ENCODE measurements at regions not wholly inside any gene's neighbourhood (a gene's known extent, or its start where the extent isn't known, plus 50 kb on each side); places are given as distances from the start of the nearest gene placed in this dataset.

DNA sequence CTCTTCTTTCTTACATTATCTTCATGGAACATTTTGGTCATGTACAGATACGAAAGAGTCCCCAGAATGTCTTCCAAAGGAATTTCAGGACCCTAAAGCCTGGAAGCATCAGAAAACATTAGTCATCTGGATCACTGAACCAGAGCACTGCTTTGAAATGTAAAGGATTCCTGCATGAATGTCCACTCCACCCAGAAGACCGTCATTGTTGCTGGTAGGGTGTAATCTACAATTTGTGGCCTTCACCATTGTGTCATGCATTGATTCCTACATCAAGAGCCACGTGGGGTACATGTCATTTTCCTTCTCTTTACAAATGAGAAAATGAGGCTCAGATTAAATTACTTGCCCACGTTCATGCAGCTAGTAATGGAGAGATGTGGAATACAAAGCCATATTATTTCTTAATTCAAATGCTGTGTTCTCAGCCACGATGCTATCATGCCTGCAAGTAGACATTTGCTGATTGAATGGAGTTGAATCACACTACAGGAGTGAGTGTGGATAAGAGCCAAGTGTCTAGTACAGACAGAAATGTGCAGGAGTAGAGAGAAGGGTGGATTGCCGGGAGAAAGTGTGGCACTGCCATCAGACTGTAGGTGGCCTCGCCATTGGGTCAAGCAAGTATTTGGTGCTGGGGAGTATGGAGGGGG lies 231.2 kb downstream of the C12orf75 start:
- no peak overlapping the region for H3K4me3 ChIP-seq (ENCODE audit: low read depth, low read length)
- no peak for TF ChIP-seq CTCF (IDR thresholded peaks at IDR 0.05; ENCODE audit: insufficient read depth, low read length, poor library complexity, severe bottlenecking)

DNA sequence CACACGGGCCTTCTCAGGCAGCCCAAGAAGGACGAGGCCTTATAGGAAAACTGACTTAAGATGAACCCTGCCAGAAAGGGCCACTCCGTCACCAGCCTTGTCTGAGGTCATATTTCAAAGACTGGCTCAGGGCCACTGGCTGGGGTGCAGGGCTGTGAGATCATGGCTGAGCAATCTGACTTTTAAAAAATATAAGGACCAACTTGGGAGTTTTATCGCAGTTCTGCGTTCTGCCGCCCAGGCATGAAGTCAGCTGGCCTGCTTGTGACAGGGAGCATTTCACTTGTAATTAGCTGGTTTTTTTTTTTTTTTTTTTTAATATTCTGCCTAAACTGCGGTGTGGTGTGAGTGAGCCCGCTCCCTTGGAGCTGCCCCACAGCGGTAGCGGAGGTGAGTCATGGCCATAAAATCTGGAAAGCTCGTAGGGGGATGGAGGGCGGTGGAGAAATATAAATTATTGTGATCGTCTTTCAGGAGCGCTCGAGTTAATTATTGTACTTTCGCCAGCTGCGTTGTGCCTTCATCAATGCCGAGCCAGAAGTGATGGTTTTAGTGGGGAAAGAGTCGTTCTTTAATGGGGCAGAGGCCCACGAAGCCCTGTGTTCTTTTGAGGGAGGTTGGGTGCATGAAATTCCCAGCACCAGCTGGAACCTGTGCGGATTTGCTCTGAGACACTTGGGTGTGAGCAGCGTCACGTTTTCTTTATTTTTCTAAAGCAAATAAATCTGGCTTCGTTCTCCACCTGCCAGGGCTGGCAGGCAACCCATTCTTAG lies 231.9 kb downstream of the C12orf75 start:
- peak; percentile 25 for TF ChIP-seq CTCF (IDR thresholded peaks at IDR 0.05; ENCODE audit: insufficient read depth, low read length, poor library complexity, severe bottlenecking)
- Histone ChIP-seq H3K4me3 (ENCODE audit: low read depth, low read length) (peak overlapping the region; percentile 18), H3K36me3 (ENCODE audit: control insufficient read depth, insufficient read depth, low read length) (no peaks in the 10 kb centered on the region), H3K27me3 (ENCODE audit: control insufficient read depth, insufficient read depth, low read length) (no peaks in the 10 kb centered on the region)
- peak; percentile 62 for DNase-seq (ENCODE audit: low read depth)

More for the DNA sequence above, 231.2 kb downstream of the C12orf75 start:
- H3K27me3 ChIP-seq (ENCODE audit: control insufficient read depth, insufficient read depth, low read length), result no peaks in the 10 kb centered on the region
- H3K36me3 ChIP-seq (ENCODE audit: control insufficient read depth, insufficient read depth, low read length), result no peaks in the 10 kb centered on the region
- peak; percentile 31 for DNase-seq (ENCODE audit: low read depth)

- no peaks in the 10 kb centered on the region for H3K27me3 ChIP-seq (ENCODE audit: control insufficient read depth, insufficient read depth, low read length)
- H3K4me3 ChIP-seq (ENCODE audit: low read depth, low read length), result no peak overlapping the region
- H3K36me3 ChIP-seq (ENCODE audit: control insufficient read depth, insufficient read depth, low read length), result no peaks in the 10 kb centered on the region
- DNase-seq (ENCODE audit: low read depth), result peak; percentile 32
- no peak for TF ChIP-seq CTCF (IDR thresholded peaks at IDR 0.05; ENCODE audit: insufficient read depth, low read length, poor library complexity, severe bottlenecking)
These were observed 236.6 kb downstream of the C12orf75 start for GRCh38 chr12:105567061-105567460.

DNA sequence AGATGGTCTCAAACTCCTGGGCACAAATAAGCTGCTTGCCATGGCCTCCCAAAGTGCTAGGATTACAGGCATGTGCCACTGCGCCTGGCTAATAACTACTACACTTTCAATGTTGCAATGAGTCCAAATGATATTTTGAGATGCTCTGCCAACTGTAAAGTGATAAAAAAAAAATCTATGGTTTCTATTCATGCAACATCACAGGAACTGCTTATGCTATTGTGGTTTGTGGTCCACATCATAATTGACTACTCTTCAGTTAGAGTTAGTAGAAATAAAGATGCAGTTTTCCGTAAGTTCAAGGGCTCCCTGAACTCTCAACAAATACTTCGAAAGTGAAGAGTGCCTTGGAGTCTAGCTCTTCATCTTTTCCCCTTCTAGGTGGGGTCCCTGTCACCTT lies 239.4 kb downstream of the C12orf75 start:
- H3K27me3 ChIP-seq (ENCODE audit: control insufficient read depth, insufficient read depth, low read length), result no peaks in the 10 kb centered on the region
- no peak for TF ChIP-seq CTCF (IDR thresholded peaks at IDR 0.05; ENCODE audit: insufficient read depth, low read length, poor library complexity, severe bottlenecking)
- no peak for DNase-seq (ENCODE audit: low read depth)

GRCh38 chr12:105570944-105571343 lies 240.5 kb downstream of the C12orf75 start:
- H3K36me3 ChIP-seq (ENCODE audit: control insufficient read depth, insufficient read depth, low read length), result no peaks in the 10 kb centered on the region
- H3K4me3 ChIP-seq (ENCODE audit: low read depth, low read length), result no peak overlapping the region
- H3K27me3 ChIP-seq (ENCODE audit: control insufficient read depth, insufficient read depth, low read length), result no peaks in the 10 kb centered on the region
- DNase-seq (ENCODE audit: low read depth), result no peak
- TF ChIP-seq CTCF (IDR thresholded peaks at IDR 0.05; ENCODE audit: insufficient read depth, low read length, poor library complexity, severe bottlenecking), result no peak

More for the DNA sequence above, 239.4 kb downstream of the C12orf75 start:
- no peaks in the 10 kb centered on the region for H3K36me3 ChIP-seq (ENCODE audit: control insufficient read depth, insufficient read depth, low read length)
- H3K4me3 ChIP-seq (ENCODE audit: low read depth, low read length), result no peak overlapping the region

Measured in kidney epithelial cell (primary cell).